ENCODE measurements at regions not wholly inside any gene's neighbourhood (a gene's known extent, or its start where the extent isn't known, plus 50 kb on each side); places are given as distances from the start of the nearest gene placed in this dataset.

DNA sequence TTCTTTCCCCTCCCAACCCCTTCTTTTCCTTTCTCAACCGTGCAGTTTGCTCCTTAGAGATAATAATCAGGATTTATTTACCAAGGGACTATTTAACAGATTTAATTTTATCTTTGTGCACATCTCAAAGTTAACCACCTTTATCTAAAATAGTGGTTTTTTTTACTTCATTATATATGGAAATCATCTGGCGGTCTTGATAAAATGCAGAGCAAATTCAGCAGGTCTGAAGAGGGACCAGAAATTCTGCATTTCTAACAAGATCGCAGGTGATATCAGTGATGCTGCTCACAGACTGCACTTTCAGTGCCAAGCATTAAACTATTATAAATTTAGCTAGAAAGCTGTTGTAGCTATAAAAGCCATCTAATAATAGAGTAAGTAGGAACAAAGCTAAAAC lies 83.4 kb upstream of the NEGR1 start:
- DNase-seq (ENCODE audit: low read depth, low spot score), result no peak
- in situ Hi-C loops (cut with HindIII; ENCODE audit: low sequenced_read_pairs), result no loop called here
- no peak for TF ChIP-seq CTCF (IDR thresholded peaks at IDR 0.05; ENCODE audit: low read depth, low read length)
- no peak overlapping the region for H3K4me3 ChIP-seq (ENCODE audit: low read depth, low read length)

- DNase-seq (ENCODE audit: low read depth, low spot score), result no peak
- H3K4me3 ChIP-seq (ENCODE audit: low read depth, low read length), result no peak overlapping the region
- in situ Hi-C loops (cut with HindIII; ENCODE audit: low sequenced_read_pairs), result no loop called here
- no peak for TF ChIP-seq CTCF (IDR thresholded peaks at IDR 0.05; ENCODE audit: low read depth, low read length)
Measured at GRCh38 chr1:72362538-72362937, 80.2 kb upstream of the NEGR1 start.

DNA sequence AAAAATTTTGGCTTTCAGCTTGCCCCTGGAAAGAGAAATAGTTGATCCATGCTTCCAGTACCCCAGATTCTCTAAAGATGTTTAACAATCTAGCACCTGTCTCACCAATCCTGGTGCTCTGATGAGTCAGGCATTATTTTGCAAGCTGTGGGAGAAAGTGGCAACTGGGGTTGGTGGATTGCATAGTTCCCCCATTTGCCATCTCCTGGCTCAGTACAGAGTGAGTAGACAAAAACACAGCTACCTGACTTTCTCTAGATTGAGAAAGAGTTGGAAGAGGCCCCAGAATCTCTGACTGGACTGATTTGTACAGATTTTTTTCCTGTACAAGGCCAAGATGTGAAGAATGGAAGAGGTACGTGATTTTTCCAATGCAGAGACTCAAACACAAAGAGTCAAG lies 75.1 kb upstream of the NEGR1 start:
- DNase-seq (ENCODE audit: low read depth, low spot score), result peak; percentile 33
- H3K4me3 ChIP-seq (ENCODE audit: low read depth, low read length), result no peak overlapping the region
- in situ Hi-C loops (cut with HindIII; ENCODE audit: low sequenced_read_pairs), result no loop called here
- TF ChIP-seq CTCF (IDR thresholded peaks at IDR 0.05; ENCODE audit: low read depth, low read length), result no peak

- TF ChIP-seq CTCF (IDR thresholded peaks at IDR 0.05; ENCODE audit: low read depth, low read length), result no peak
- H3K4me3 ChIP-seq (ENCODE audit: low read depth, low read length), result no peak overlapping the region
- DNase-seq (ENCODE audit: low read depth, low spot score), result no peak
- in situ Hi-C loops (cut with HindIII; ENCODE audit: low sequenced_read_pairs), result no loop called here
Measured at GRCh38 chr1:72355899-72356298, 73.6 kb upstream of the NEGR1 start.

DNA sequence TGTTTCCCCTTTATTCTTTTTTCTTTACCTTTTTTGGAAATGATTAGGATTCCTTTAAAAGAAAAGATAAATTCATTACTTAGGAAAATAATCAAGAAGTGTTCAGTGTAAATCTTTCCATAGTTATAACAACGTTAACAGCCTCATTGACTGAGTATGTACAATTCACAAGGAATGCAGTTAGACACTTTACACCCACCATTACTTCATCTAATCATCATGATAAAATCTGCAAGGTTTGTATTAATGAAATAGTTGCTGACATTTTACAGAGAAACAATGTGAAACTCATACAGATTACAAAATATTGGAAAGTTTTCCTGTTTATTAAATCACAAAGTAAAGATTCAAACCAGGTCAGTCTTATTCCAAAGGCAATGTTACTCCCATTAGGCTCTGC lies 59.3 kb upstream of the NEGR1 start:
- TF ChIP-seq CTCF (IDR thresholded peaks at IDR 0.05; ENCODE audit: low read depth, low read length), result no peak
- in situ Hi-C loops (cut with HindIII; ENCODE audit: low sequenced_read_pairs), result no loop called here
- no peak overlapping the region for H3K4me3 ChIP-seq (ENCODE audit: low read depth, low read length)
- DNase-seq (ENCODE audit: low read depth, low spot score), result no peak

GRCh38 chr1:72336776-72337175 lies 54.4 kb upstream of the NEGR1 start:
- no peak for TF ChIP-seq CTCF (IDR thresholded peaks at IDR 0.05; ENCODE audit: low read depth, low read length)
- DNase-seq (ENCODE audit: low read depth, low spot score), result peak; percentile 7
- no peak overlapping the region for H3K4me3 ChIP-seq (ENCODE audit: low read depth, low read length)
- in situ Hi-C loops (cut with HindIII; ENCODE audit: low sequenced_read_pairs), result no loop called here
